SIG-M5 treated with dmso at 0.1 percent for 504 hours (cell line): ENCODE measurements at regions not wholly inside any gene's neighbourhood (a gene's known extent, or its start where the extent isn't known, plus 50 kb on each side); places are given as distances from the start of the nearest gene placed in this dataset.
A peak's percentile ranks its signal among the peaks of the same experiment; 100 is the strongest.

Experiments used
- DNase-seq: peaks from one replicate; lab custom pipeline; 2025; ENCODE audit not compliant: unreplicated experiment; lab: John Stamatoyannopoulos, UW

DNA sequence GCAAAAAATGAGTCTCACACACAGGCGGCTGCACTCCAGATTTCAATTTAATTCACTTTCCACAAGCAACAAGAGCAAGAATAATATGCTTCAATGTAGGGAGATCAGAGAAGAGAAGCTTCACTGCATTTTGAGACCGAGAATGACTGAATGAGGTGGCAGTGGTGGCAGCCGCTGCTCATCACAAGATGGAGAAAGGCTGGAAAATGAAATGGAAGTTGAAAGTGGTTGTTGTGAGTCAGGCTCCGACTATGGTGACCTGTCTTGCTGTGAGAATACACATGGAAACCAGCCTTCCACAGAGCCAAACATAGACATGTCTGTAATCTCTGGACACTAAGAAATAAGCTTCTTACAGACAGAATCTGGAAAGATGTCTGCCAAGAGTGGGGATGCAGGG, 499.6 kb upstream of the LRRN3 start:
- no peak for DNase-seq

DNA sequence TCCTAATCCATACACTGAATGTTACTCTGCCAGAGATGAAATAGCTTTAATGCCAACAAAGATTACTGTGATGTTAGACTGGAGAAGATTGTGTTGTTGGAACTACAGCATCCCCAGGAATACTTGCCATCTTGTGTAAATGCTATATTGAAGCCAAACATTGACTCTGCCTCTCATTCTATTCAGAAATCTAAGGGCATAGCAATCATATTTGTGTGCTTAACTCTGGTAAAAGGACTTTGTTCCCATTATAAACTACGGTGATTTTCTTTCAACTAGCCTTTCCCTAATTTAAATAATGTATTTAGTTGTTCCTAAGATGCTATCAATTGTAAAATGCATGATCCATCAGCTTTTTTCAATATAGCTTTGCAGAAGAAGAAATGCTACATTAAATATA, 498.4 kb upstream of the LRRN3 start:
- DNase-seq: no peak

DNA sequence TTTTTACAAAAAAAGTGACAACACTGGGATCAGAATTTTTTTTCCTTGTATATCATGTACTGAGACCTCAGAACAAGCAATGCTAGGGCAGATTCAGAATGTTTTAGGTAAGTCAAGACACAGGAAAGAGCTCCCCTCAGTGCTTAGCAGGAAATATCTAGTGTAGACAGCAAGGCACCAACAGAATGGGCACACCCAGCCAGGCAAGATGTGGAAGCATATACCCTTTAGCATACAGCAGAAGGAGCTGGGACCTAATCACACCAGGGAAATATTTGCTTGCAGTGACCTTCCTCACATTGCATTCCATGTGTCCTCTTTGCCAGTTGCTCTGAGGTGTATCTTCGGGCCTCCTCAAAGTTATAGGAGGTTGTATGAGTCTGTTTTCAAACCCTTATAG, 497.6 kb upstream of the LRRN3 start:
- no peak for DNase-seq

GRCh38 chr7:110595694-110596093, 495.2 kb upstream of the LRRN3 start:
- DNase-seq: peak; percentile 7

- no peak for DNase-seq
Observed at GRCh38 chr7:110600956-110601355, 490.0 kb upstream of the LRRN3 start.

DNA sequence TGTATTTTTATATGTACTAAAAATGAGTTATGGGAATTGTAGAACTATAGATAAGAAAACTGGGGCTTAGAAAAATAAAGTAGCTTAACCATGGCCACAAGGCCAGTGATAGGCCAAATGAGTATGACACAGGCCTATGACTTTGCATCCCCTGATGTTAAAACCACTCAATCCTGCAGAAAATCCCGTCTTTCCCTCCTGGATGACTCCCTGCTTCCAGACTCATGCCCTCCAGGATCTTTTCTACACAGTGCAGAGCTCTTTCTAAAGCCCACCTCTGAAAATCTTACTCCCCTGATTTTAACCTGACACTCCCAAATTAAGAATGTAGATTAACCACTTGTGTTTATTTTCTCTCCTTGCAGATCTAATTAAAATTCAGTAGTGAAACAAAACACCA, 489.2 kb upstream of the LRRN3 start:
- DNase-seq: no peak

GRCh38 chr7:110604206-110604605, 486.7 kb upstream of the LRRN3 start:
- DNase-seq: no peak

DNA sequence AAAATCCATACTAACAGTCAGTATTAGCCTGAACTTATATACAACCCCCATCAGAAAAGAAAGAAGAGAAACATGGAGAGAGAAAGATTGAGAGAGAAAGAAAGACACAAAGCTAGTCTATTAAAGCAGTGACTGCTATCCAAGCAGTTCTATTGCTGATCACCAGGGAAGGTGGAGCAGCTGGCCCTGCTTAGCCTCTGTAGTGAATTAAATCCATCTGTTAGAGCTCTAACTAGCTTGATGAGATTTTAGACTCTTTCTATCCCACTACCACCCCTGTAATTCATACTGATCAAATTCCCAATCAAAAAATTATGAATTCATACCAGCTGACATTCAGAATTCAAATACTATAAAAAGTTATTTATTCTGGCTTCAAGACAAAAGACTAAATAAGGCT, 486.0 kb upstream of the LRRN3 start:
- no peak for DNase-seq

GRCh38 chr7:110607050-110607857, 483.7 kb upstream of the LRRN3 start:
- DNase-seq: no peak

DNA sequence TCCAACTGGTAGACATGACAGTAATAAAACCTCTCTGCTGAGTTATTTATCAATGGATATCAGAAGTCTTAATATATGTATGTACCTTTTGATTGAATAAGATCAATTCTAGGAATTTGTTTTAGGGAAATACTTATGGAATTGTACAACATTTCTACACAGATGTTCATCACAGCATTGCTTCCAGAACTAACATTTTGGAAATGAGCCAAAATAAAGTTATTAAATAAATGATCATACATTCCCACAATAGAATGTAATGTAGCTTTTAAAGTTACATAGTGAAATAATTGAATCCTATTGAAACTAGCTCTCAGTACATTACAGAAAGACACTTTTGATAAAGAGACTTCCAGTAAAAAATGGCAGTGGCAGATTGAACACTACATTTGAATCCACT, 481.6 kb upstream of the LRRN3 start:
- DNase-seq: no peak

DNA sequence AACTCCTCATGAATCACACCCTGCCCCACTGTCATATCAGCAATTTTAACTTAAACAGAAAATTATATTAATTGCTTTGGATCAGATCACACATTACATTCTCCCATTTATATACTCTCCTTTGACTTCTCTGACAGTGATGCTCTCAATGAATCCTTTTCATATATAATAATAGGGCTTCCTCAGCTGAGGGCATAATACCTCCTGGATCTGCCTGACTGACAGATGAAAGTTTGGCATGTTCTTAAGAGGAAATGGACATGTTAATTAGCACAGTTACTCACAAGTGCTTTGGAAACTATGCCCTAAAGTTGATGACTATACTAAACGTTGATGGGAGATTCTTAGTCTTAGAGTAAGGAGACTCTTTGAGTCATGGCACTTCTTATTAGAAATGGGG, 478.2 kb upstream of the LRRN3 start:
- DNase-seq: no peak
